Body of pancreas (tissue), 4 donors: ENCODE measurements at regions not wholly inside any gene's neighbourhood (a gene's known extent, or its start where the extent isn't known, plus 50 kb on each side); places are given as distances from the start of the nearest gene placed in this dataset.

ENCODE experiments used
- ATAC-seq: fragments of 150-250 bp; one replicate; pipeline ENCODE4 v1.9.1; 2016
- DNase-seq, 4 donors: peaks; one replicate each; pipeline ENCODE4 v3.0.0-alpha.2; 2019
- H3K27ac ChIP-seq, 4 donors: fragments of 200-600 bp; sonication (generic); 1 replicate in 3 of 4; 2 replicates in 1 of 4; pipeline versions ENCODE4 v1.5.1 to v1.6.1; 2016 to 2019; ENCODE audit warnings: mild to moderate bottlenecking in 1 of 4, mixed read lengths in 1 of 4, moderate library complexity in 1 of 4
- H3K27me3 ChIP-seq, 2 donors: fragments of 200-600 bp; sonication (generic); one replicate each; pipeline ENCODE4 v1.6.0; 2016; ENCODE audit warnings: mild to moderate bottlenecking in 1 of 2
- H3K36me3 ChIP-seq, 2 donors: fragments of 200-600 bp; sonication (generic); replicated peaks in 1 of 2; 2 replicates each; pipeline ENCODE4 v1.5.1; 2016; ENCODE audit warnings: low read depth in 2 of 2; ENCODE audit not compliant: insufficient read depth in 1 of 2
- H3K4me1 ChIP-seq: fragments of 200-600 bp; sonication (generic); one replicate; pipeline ENCODE4 v1.6.0; 2016
- H3K4me3 ChIP-seq, 2 donors: fragments of 200-600 bp; sonication (generic); 1 replicate in 1 of 2; 2 replicates in 1 of 2; pipeline ENCODE4 v1.5.1; 2016 to 2019
- H3K9me3 ChIP-seq, 3 donors: fragments of 200-600 bp; sonication (generic); 1 replicate in 2 of 3; 2 replicates in 1 of 3; pipeline ENCODE4 v1.5.1; 2016
- POLR2A ChIP-seq, 3 donors: fragments of 450-650 bp; IDR thresholded peaks; one replicate each; pipeline ENCODE4 v1.6.1; 2016; ENCODE audit warnings: antibody characterized with exemption in 3 of 3, mild to moderate bottlenecking in 2 of 3
- WGBS, 2 donors: methylation state at CpG; one replicate each; pipeline ENCODE4 v1.1.5; 2017; 5-methylcytosine and 5-hydroxymethylcytosine counted together
- intact Hi-C: fragments of 100-400 bp; cut with DNase I; formaldehyde crosslinking; loops from one replicate; pipeline ENCODE4 v1.15.1; 2023
- TF ChIP-seq, protein P1 (sequence below), 7 experiments: fragments of 450-650 bp in 4 of 7; fragments of 200-600 bp in 3 of 7; sonication (generic) in 3 of 7; IDR thresholded peaks; one replicate each; pipeline ENCODE4 v1.5.1; 2016 to 2019; ENCODE audit warnings: antibody characterized with exemption in 7 of 7

DNA sequence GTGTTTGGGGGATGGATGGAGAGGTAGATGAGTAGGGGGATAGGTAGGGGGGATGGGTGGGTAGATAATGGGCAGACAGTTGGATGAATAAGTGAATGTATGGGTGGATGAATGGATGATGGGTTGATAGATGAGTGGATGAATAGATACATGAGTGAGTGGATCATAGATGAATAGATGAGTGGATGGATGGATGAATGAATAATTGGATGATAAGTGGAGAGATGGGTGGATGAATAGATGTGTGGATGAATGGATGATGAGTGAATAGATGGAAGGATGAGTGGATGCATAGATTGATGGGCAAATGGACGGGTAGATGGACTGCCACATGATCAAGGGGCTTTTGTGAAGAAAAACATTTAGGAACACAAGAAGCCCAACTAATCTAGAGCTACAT lies 133.3 kb upstream of the F3 start:
- H3K9me3 ChIP-seq, result no peaks in the 10 kb centered on the region
- H3K4me3 ChIP-seq, result no peak overlapping the region
- no peak overlapping the region for H3K27ac ChIP-seq
- WGBS, 2 donors, result 96 to 97% methylated on average over 1 of the region's 1 CpG
- H3K27me3 ChIP-seq, result no peaks in the 10 kb centered on the region
- H3K36me3 ChIP-seq, result no peaks in the 10 kb centered on the region
- no peak for TF ChIP-seq POLR2A (IDR thresholded peaks at IDR 0.05)
- TF ChIP-seq, protein P1, sequence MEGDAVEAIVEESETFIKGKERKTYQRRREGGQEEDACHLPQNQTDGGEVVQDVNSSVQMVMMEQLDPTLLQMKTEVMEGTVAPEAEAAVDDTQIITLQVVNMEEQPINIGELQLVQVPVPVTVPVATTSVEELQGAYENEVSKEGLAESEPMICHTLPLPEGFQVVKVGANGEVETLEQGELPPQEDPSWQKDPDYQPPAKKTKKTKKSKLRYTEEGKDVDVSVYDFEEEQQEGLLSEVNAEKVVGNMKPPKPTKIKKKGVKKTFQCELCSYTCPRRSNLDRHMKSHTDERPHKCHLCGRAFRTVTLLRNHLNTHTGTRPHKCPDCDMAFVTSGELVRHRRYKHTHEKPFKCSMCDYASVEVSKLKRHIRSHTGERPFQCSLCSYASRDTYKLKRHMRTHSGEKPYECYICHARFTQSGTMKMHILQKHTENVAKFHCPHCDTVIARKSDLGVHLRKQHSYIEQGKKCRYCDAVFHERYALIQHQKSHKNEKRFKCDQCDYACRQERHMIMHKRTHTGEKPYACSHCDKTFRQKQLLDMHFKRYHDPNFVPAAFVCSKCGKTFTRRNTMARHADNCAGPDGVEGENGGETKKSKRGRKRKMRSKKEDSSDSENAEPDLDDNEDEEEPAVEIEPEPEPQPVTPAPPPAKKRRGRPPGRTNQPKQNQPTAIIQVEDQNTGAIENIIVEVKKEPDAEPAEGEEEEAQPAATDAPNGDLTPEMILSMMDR (IDR thresholded peaks at IDR 0.05), result no peak
- DNase-seq (no peak), ATAC-seq (no peak)
- peaks cover 15% of the 10 kb centered on the region for H3K4me1 ChIP-seq
- intact Hi-C loops, result no loop called here

DNA sequence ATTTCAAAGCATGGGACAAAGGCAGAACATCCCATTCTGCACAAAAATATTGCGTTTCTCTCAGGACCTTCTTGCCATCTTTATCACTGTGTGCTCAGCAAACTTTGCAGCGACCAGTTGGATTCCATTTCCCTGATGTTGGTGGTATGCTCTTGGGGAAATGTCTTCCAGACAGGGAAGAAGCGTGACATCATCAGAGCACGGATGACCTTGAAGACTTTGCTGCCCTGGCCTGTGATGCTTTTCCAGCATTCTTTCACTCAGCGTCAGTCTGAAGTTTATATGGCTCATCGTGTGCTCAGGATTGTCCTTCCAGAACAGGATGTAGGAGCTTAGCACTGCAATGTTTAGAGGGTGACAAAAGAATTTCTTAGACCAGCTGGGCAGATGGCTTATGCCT lies 131.4 kb upstream of the F3 start:
- DNase-seq, result no peak
- H3K4me3 ChIP-seq, result no peak overlapping the region
- 87 to 91% methylated on average over 6 of the region's 6 CpGs for WGBS, 2 donors
- H3K4me1 ChIP-seq, result peaks cover 15% of the 10 kb centered on the region
- H3K27me3 ChIP-seq, result no peaks in the 10 kb centered on the region
- H3K9me3 ChIP-seq, result no peaks in the 10 kb centered on the region
- no peak for ATAC-seq
- H3K27ac ChIP-seq, result no peak overlapping the region
- intact Hi-C loops, result no loop called here
- TF ChIP-seq, protein P1 (IDR thresholded peaks at IDR 0.05), result no peak
- no peak for TF ChIP-seq POLR2A (IDR thresholded peaks at IDR 0.05)
- no peaks in the 10 kb centered on the region for H3K36me3 ChIP-seq

- Histone ChIP-seq H3K4me3 (no peak overlapping the region), H3K27ac (no peak overlapping the region), H3K36me3 (no peaks in the 10 kb centered on the region), H3K9me3 (no peaks in the 10 kb centered on the region), H3K27me3 (no peaks in the 10 kb centered on the region), H3K4me1 (peaks cover 11% of the 10 kb centered on the region)
- intact Hi-C loops, result no loop called here
- no peak for TF ChIP-seq POLR2A (IDR thresholded peaks at IDR 0.05)
- TF ChIP-seq, protein P1 (IDR thresholded peaks at IDR 0.05), result no peak
- ATAC-seq (no peak), DNase-seq (no peak)
- WGBS, 2 donors, result 93 to 94% methylated on average over 2 of the region's 2 CpGs
Observed at GRCh38 chr1:94672001-94672400, 130.4 kb upstream of the F3 start.

DNA sequence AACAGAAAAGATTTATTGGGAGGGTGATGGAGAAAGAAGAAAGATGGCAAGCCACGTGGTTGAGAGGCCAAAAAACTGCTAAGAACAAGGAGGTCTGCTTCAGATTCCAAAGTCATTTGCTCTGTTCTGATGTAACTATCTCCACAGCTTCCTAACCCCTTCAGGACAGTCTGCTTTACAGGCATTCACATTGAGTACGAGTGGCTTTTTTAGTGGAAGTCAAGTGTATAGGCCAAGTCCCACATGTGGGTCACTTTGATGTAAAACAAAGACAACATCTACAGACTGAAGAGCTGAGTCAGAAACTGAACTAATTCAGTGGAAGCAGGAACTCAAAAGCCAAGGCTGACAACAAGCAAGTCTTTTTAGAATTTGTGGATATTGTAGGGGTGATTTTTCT lies 128.7 kb upstream of the F3 start:
- Histone ChIP-seq H3K4me3 (no peak overlapping the region), H3K27ac (no peak overlapping the region), H3K36me3 (no peaks in the 10 kb centered on the region), H3K4me1 (no peaks in the 10 kb centered on the region), H3K27me3 (no peaks in the 10 kb centered on the region), H3K9me3 (no peaks in the 10 kb centered on the region)
- intact Hi-C loops, result no loop called here
- WGBS, 2 donors, result 81 to 91% methylated on average over 2 of the region's 2 CpGs
- ATAC-seq, result no peak
- DNase-seq, result no peak
- no peak for TF ChIP-seq POLR2A (IDR thresholded peaks at IDR 0.05)
- TF ChIP-seq, protein P1 (IDR thresholded peaks at IDR 0.05), result no peak

GRCh38 chr1:94669198-94669597 lies 127.6 kb upstream of the F3 start:
- TF ChIP-seq POLR2A (IDR thresholded peaks at IDR 0.05), result no peak
- TF ChIP-seq, protein P1 (IDR thresholded peaks at IDR 0.05), result no peak
- no peak overlapping the region for H3K27ac ChIP-seq
- H3K36me3 ChIP-seq, result no peaks in the 10 kb centered on the region
- intact Hi-C loops, result no loop called here
- DNase-seq (no peak), ATAC-seq (no peak)
- no peaks in the 10 kb centered on the region for H3K9me3 ChIP-seq
- H3K27me3 ChIP-seq, result no peaks in the 10 kb centered on the region
- H3K4me1 ChIP-seq, result no peaks in the 10 kb centered on the region
- H3K4me3 ChIP-seq, result no peak overlapping the region
- 94 to 97% methylated on average over 1 of the region's 1 CpG for WGBS, 2 donors
